ENCODE measurements at regions not wholly inside any gene's neighbourhood (a gene's known extent, or its start where the extent isn't known, plus 50 kb on each side); places are given as distances from the start of the nearest gene placed in this dataset.

- intact Hi-C loops (cut with micrococcal nuclease), result no loop called here
- no peak for TF ChIP-seq CTCF (IDR thresholded peaks at IDR 0.05)
- Mint-ChIP-seq H3K4me1 (no peaks in the 10 kb centered on the region), H3K27me3 (no peaks in the 10 kb centered on the region), H3K9me3 (peaks cover 6% of the 10 kb centered on the region), H3K36me3 (ENCODE audit: low read depth) (no peaks in the 10 kb centered on the region), H3K4me3 (no peak overlapping the region), H3K27ac (no peak overlapping the region)
- ChIA-PET POLR2A (no interaction called here), CTCF (no interaction called here)
- DNase-seq (no peak), ATAC-seq (ENCODE audit: low read depth) (no peak)
Observed at GRCh38 chr1:58133562-58133961, 413.0 kb downstream of the OMA1 start.

GRCh38 chr1:58123051-58123450 is 423.5 kb downstream of the OMA1 start:
- H3K9me3 Mint-ChIP-seq, result no peaks in the 10 kb centered on the region
- ChIA-PET POLR2A (no interaction called here), CTCF (no interaction called here)
- intact Hi-C loops (cut with micrococcal nuclease), result no loop called here
- H3K27me3 Mint-ChIP-seq, result no peaks in the 10 kb centered on the region
- H3K4me1 Mint-ChIP-seq, result no peaks in the 10 kb centered on the region
- no peak for TF ChIP-seq CTCF (IDR thresholded peaks at IDR 0.05)
- DNase-seq (no peak), ATAC-seq (ENCODE audit: low read depth) (no peak)
- H3K4me3 Mint-ChIP-seq, result no peak overlapping the region
- H3K36me3 Mint-ChIP-seq (ENCODE audit: low read depth), result no peaks in the 10 kb centered on the region
- H3K27ac Mint-ChIP-seq, result no peak overlapping the region

GRCh38 chr1:58119971-58120370 is 426.6 kb downstream of the OMA1 start:
- no peaks in the 10 kb centered on the region for H3K36me3 Mint-ChIP-seq (ENCODE audit: low read depth)
- DNase-seq (no peak), ATAC-seq (ENCODE audit: low read depth) (no peak)
- ChIA-PET CTCF (no interaction called here), POLR2A (no interaction called here)
- intact Hi-C loops (cut with micrococcal nuclease), result no loop called here
- no peaks in the 10 kb centered on the region for H3K27me3 Mint-ChIP-seq
- H3K4me1 Mint-ChIP-seq, result no peaks in the 10 kb centered on the region
- no peaks in the 10 kb centered on the region for H3K9me3 Mint-ChIP-seq
- H3K27ac Mint-ChIP-seq, result no peak overlapping the region
- TF ChIP-seq CTCF (IDR thresholded peaks at IDR 0.05), result no peak
- no peak overlapping the region for H3K4me3 Mint-ChIP-seq

- TF ChIP-seq CTCF (IDR thresholded peaks at IDR 0.05), result no peak
- POLR2A ChIA-PET, result no interaction called here
- intact Hi-C loops (cut with micrococcal nuclease), result no loop called here
- peaks cover 6% of the 10 kb centered on the region for H3K9me3 Mint-ChIP-seq
- H3K4me1 Mint-ChIP-seq, result no peaks in the 10 kb centered on the region
- no peaks in the 10 kb centered on the region for H3K36me3 Mint-ChIP-seq (ENCODE audit: low read depth)
- no peak overlapping the region for H3K4me3 Mint-ChIP-seq
- ATAC-seq (ENCODE audit: low read depth) (no peak), DNase-seq (no peak)
- no peaks in the 10 kb centered on the region for H3K27me3 Mint-ChIP-seq
- CTCF ChIA-PET, result no interaction called here
- no peak overlapping the region for H3K27ac Mint-ChIP-seq
Observed at GRCh38 chr1:58116284-58116683, 430.2 kb downstream of the OMA1 start.

- ChIA-PET CTCF (no interaction called here), POLR2A (no interaction called here)
- DNase-seq (no peak), ATAC-seq (ENCODE audit: low read depth) (no peak)
- Mint-ChIP-seq H3K36me3 (ENCODE audit: low read depth) (no peaks in the 10 kb centered on the region), H3K9me3 (peaks cover 5% of the 10 kb centered on the region), H3K4me1 (peaks cover 3% of the 10 kb centered on the region), H3K4me3 (no peak overlapping the region), H3K27me3 (no peaks in the 10 kb centered on the region), H3K27ac (no peak overlapping the region)
- no peak for TF ChIP-seq CTCF (IDR thresholded peaks at IDR 0.05)
- intact Hi-C loops (cut with micrococcal nuclease), result no loop called here
Observed at GRCh38 chr1:58109646-58110200, 436.8 kb downstream of the OMA1 start.
